Tibial nerve (tissue), 4 donors: ENCODE measurements at regions not wholly inside any gene's neighbourhood (a gene's known extent, or its start where the extent isn't known, plus 50 kb on each side); places are given as distances from the start of the nearest gene placed in this dataset.

Source experiments
- DNase-seq, 2 donors: peaks; one replicate each; pipeline ENCODE4 v3.0.0-alpha.2; 2019; ENCODE audit warnings: low spot score in 2 of 2
- H3K27ac ChIP-seq, 4 donors: fragments of 200-600 bp; sonication (generic) in 3 of 4; one replicate each; pipeline ENCODE4 v1.5.1; 2017 to 2019; ENCODE audit warnings: mild to moderate bottlenecking in 1 of 4
- H3K27me3 ChIP-seq, 2 donors: fragments of 200-600 bp; sonication (generic) in 1 of 2; one replicate each; pipeline versions ENCODE4 v1.5.1 to v1.6.0; 2017 to 2019
- H3K36me3 ChIP-seq, 3 donors: fragments of 200-600 bp; sonication (generic); one replicate each; pipeline ENCODE4 v1.5.1; 2018 to 2019
- H3K4me1 ChIP-seq, 4 donors: fragments of 200-600 bp; sonication (generic) in 3 of 4; one replicate each; pipeline ENCODE4 v1.5.1; 2017 to 2019
- H3K4me3 ChIP-seq, 4 donors: fragments of 200-600 bp; sonication (generic) in 3 of 4; one replicate each; pipeline ENCODE4 v1.5.1; 2017 to 2019; ENCODE audit warnings: mild to moderate bottlenecking in 1 of 4, moderate library complexity in 1 of 4
- H3K9me3 ChIP-seq, 4 donors: fragments of 200-600 bp; sonication (generic) in 3 of 4; one replicate each; pipeline ENCODE4 v1.5.1; 2017 to 2019
- EP300 ChIP-seq, 2 donors: sonication (generic); formaldehyde crosslinking; IDR thresholded peaks; one replicate each; pipeline ENCODE4 v1.6.1; 2017; ENCODE audit warnings: antibody characterized with exemption in 2 of 2, mild to moderate bottlenecking in 1 of 2
- POLR2A ChIP-seq, 2 donors: fragments of 450-650 bp; IDR thresholded peaks; one replicate each; pipeline ENCODE4 v1.6.1; 2017; ENCODE audit warnings: antibody characterized with exemption in 2 of 2, mild to moderate bottlenecking in 2 of 2, moderate library complexity in 2 of 2
- WGBS, 2 donors: methylation state at CpG; one replicate each; pipeline ENCODE4 v1.1.5; 2018; 5-methylcytosine and 5-hydroxymethylcytosine counted together
- TF ChIP-seq, protein P1 (sequence below), 5 experiments: fragments of 200-600 bp in 3 of 5; fragments of 450-650 bp in 2 of 5; sonication (generic) in 3 of 5; IDR thresholded peaks; one replicate each; pipeline ENCODE4 v1.5.1; 2016 to 2019; ENCODE audit warnings: antibody characterized with exemption in 5 of 5, mild to moderate bottlenecking in 3 of 5, moderate library complexity in 2 of 5

DNA sequence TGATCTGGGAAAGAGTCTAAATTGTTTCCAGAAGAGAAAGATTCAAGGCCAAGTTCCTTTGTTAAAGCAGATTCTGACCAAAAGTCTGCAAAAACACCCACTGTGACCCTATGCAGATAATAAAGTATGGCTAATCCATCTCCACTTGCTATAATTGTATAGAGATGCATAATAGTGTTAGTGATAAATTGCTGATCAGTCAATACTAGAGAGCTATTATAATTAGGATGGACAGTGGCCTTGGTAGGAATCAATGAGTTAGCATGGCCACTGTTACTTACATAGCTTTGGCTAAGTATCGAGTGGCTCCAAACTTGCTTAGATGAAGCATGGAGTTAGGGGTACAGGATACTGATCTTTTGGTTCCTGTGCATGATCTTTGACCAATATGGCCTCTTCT lies 683.4 kb upstream of the MEF2C start:
- H3K4me1 ChIP-seq: no peaks in the 10 kb centered on the region
- H3K4me3 ChIP-seq: no peak overlapping the region
- no peaks in the 10 kb centered on the region for H3K9me3 ChIP-seq
- DNase-seq: no peak
- no peaks in the 10 kb centered on the region for H3K36me3 ChIP-seq
- no peak overlapping the region for H3K27ac ChIP-seq
- 79 to 93% methylated on average over 1 of the region's 1 CpG for WGBS, 2 donors
- no peak for TF ChIP-seq POLR2A (IDR thresholded peaks at IDR 0.05)
- TF ChIP-seq, protein P1, sequence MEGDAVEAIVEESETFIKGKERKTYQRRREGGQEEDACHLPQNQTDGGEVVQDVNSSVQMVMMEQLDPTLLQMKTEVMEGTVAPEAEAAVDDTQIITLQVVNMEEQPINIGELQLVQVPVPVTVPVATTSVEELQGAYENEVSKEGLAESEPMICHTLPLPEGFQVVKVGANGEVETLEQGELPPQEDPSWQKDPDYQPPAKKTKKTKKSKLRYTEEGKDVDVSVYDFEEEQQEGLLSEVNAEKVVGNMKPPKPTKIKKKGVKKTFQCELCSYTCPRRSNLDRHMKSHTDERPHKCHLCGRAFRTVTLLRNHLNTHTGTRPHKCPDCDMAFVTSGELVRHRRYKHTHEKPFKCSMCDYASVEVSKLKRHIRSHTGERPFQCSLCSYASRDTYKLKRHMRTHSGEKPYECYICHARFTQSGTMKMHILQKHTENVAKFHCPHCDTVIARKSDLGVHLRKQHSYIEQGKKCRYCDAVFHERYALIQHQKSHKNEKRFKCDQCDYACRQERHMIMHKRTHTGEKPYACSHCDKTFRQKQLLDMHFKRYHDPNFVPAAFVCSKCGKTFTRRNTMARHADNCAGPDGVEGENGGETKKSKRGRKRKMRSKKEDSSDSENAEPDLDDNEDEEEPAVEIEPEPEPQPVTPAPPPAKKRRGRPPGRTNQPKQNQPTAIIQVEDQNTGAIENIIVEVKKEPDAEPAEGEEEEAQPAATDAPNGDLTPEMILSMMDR (IDR thresholded peaks at IDR 0.05): no peak
- no peak for TF ChIP-seq EP300 (IDR thresholded peaks at IDR 0.05)
- H3K27me3 ChIP-seq: no peaks in the 10 kb centered on the region

- Histone ChIP-seq H3K36me3 (no peaks in the 10 kb centered on the region), H3K27ac (no peak overlapping the region), H3K27me3 (no peaks in the 10 kb centered on the region), H3K4me3 (no peak overlapping the region), H3K4me1 (no peaks in the 10 kb centered on the region), H3K9me3 (no peaks in the 10 kb centered on the region)
- DNase-seq: no peak
- WGBS, 2 donors: 73 to 80% methylated on average over 4 of the region's 4 CpGs
- no peak for TF ChIP-seq EP300 (IDR thresholded peaks at IDR 0.05)
- TF ChIP-seq, protein P1 (IDR thresholded peaks at IDR 0.05): no peak
- no peak for TF ChIP-seq POLR2A (IDR thresholded peaks at IDR 0.05)
Measured at GRCh38 chr5:89560696-89561095, 677.7 kb upstream of the MEF2C start.

GRCh38 chr5:89556215-89556913 lies 673.4 kb upstream of the MEF2C start:
- TF ChIP-seq, protein P1 (IDR thresholded peaks at IDR 0.05): no peak
- TF ChIP-seq EP300 (IDR thresholded peaks at IDR 0.05): no peak
- TF ChIP-seq POLR2A (IDR thresholded peaks at IDR 0.05): no peak
- DNase-seq: no peak
- Histone ChIP-seq H3K27me3 (no peaks in the 10 kb centered on the region), H3K4me1 (no peaks in the 10 kb centered on the region), H3K27ac (no peak overlapping the region), H3K4me3 (no peak overlapping the region), H3K9me3 (no peaks in the 10 kb centered on the region), H3K36me3 (no peaks in the 10 kb centered on the region)
- 91 to 93% methylated on average over 5 of the region's 5 CpGs for WGBS, 2 donors

DNA sequence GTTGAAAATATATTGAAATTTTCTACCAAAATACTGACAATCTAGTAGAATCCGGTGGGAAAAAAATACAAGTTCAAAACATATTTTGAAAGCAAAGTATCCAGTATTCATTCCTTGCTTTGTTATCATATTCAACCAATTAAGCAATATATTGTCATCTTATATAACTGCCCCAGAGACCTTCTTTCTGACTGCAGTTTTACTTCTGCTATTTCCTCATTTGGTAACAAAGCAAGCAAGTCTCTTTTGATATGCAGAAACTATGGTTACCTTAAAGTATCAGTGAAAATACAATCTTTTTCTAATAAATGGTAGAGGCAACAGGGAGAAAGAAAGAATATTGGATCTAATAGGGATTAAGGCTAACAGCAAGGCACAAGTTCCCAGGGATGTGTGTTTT lies 663.7 kb upstream of the MEF2C start:
- Histone ChIP-seq H3K9me3 (no peaks in the 10 kb centered on the region), H3K27ac (no peak overlapping the region), H3K4me1 (no peaks in the 10 kb centered on the region), H3K27me3 (no peaks in the 10 kb centered on the region), H3K4me3 (no peak overlapping the region), H3K36me3 (no peaks in the 10 kb centered on the region)
- DNase-seq: no peak
- 86 to 88% methylated on average over 1 of the region's 1 CpG for WGBS, 2 donors
- TF ChIP-seq, protein P1 (IDR thresholded peaks at IDR 0.05): no peak
- TF ChIP-seq POLR2A (IDR thresholded peaks at IDR 0.05): no peak
- TF ChIP-seq EP300 (IDR thresholded peaks at IDR 0.05): no peak

DNA sequence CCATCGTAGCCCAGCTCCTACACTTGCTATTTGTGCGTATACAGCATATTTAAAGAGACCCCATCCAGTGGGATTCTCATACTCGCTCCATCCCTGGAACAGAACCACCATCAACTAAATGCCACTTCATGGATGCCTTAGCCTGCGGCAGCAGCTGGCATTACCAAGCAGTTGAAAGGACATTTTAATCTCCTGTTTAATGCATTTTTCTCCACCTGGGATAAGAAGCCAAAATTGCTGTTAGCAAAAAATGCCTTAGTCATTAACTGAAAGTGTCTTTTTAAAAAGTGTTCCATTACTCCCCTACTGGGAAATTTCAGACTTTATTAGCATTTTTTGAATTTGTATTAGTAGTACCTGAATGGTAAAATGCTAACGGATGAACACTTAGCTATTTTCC lies 662.6 kb upstream of the MEF2C start:
- H3K4me1 ChIP-seq: no peaks in the 10 kb centered on the region
- H3K27me3 ChIP-seq: no peaks in the 10 kb centered on the region
- no peaks in the 10 kb centered on the region for H3K36me3 ChIP-seq
- TF ChIP-seq, protein P1 (IDR thresholded peaks at IDR 0.05): no peak
- TF ChIP-seq POLR2A (IDR thresholded peaks at IDR 0.05) (no peak), EP300 (IDR thresholded peaks at IDR 0.05) (no peak)
- WGBS, 2 donors: 83 to 87% methylated on average over 5 of the region's 5 CpGs
- no peak overlapping the region for H3K4me3 ChIP-seq
- H3K9me3 ChIP-seq: no peaks in the 10 kb centered on the region
- DNase-seq: no peak
- H3K27ac ChIP-seq: no peak overlapping the region
